ENCODE measurements at regions not wholly inside any gene's neighbourhood (a gene's known extent, or its start where the extent isn't known, plus 50 kb on each side); places are given as distances from the start of the nearest gene placed in this dataset.

- H3K27ac ChIP-seq: no peak overlapping the region
- H3K36me3 ChIP-seq: no peaks in the 10 kb centered on the region
- no peak overlapping the region for H3K4me3 ChIP-seq
- H3K4me1 ChIP-seq (replicated peaks): no peaks in the 10 kb centered on the region
- TF ChIP-seq POLR2AphosphoS5 (IDR thresholded peaks at IDR 0.05) (no peak), POLR2A (IDR thresholded peaks at IDR 0.05) (no peak)
- TF ChIP-seq, protein P1, sequence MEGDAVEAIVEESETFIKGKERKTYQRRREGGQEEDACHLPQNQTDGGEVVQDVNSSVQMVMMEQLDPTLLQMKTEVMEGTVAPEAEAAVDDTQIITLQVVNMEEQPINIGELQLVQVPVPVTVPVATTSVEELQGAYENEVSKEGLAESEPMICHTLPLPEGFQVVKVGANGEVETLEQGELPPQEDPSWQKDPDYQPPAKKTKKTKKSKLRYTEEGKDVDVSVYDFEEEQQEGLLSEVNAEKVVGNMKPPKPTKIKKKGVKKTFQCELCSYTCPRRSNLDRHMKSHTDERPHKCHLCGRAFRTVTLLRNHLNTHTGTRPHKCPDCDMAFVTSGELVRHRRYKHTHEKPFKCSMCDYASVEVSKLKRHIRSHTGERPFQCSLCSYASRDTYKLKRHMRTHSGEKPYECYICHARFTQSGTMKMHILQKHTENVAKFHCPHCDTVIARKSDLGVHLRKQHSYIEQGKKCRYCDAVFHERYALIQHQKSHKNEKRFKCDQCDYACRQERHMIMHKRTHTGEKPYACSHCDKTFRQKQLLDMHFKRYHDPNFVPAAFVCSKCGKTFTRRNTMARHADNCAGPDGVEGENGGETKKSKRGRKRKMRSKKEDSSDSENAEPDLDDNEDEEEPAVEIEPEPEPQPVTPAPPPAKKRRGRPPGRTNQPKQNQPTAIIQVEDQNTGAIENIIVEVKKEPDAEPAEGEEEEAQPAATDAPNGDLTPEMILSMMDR (IDR thresholded peaks at IDR 0.05): no peak
- intact Hi-C loops (cut with DNase I): no loop called here
- no peak for DNase-seq (ENCODE audit: low spot score)
- no peaks in the 10 kb centered on the region for H3K9me3 ChIP-seq
- WGBS: 91% methylated on average over 3 of the region's 3 CpGs
- no peaks in the 10 kb centered on the region for H3K27me3 ChIP-seq (replicated peaks; ENCODE audit: insufficient read depth)
Measured at GRCh38 chr17:5747276-5747675, 163.0 kb upstream of the NLRP1 start.

DNA sequence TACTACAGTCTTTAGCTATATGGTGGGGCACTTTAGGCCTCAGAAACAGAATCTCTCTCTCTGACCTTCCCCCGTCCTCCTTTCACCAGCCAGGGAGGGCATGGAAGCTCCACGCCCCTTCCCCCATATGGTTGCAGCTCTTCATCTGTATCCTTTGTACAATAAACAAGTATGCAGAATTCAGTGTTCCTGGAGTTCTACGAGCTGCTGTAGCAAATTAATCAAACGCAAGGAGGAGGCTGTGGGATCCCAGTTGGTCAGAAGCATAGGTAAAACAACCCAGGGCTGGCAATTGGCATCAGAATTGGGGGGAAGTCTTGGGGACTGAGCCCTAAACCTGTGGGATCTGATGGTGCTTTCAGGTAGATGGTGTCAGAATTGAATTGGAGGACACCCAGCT, 163.7 kb upstream of the NLRP1 start:
- Histone ChIP-seq H3K36me3 (no peaks in the 10 kb centered on the region), H3K27me3 (replicated peaks; ENCODE audit: insufficient read depth) (no peaks in the 10 kb centered on the region), H3K27ac (no peak overlapping the region), H3K4me1 (replicated peaks) (no peaks in the 10 kb centered on the region), H3K4me3 (no peak overlapping the region), H3K9me3 (no peaks in the 10 kb centered on the region)
- DNase-seq (ENCODE audit: low spot score): no peak
- 82% methylated on average over 4 of the region's 4 CpGs for WGBS
- TF ChIP-seq POLR2A (IDR thresholded peaks at IDR 0.05) (no peak), POLR2AphosphoS5 (IDR thresholded peaks at IDR 0.05) (no peak)
- TF ChIP-seq, protein P1 (IDR thresholded peaks at IDR 0.05): no peak
- intact Hi-C loops (cut with DNase I): no loop called here

- TF ChIP-seq POLR2AphosphoS5 (IDR thresholded peaks at IDR 0.05) (no peak), POLR2A (IDR thresholded peaks at IDR 0.05) (no peak)
- TF ChIP-seq, protein P1 (IDR thresholded peaks at IDR 0.05): no peak
- Histone ChIP-seq H3K27ac (no peak overlapping the region), H3K4me3 (no peak overlapping the region), H3K36me3 (no peaks in the 10 kb centered on the region), H3K27me3 (replicated peaks; ENCODE audit: insufficient read depth) (no peaks in the 10 kb centered on the region), H3K4me1 (replicated peaks) (no peaks in the 10 kb centered on the region), H3K9me3 (no peaks in the 10 kb centered on the region)
- no peak for DNase-seq (ENCODE audit: low spot score)
- intact Hi-C loops (cut with DNase I): no loop called here
- WGBS: 90% methylated on average over 2 of the region's 2 CpGs
Measured at GRCh38 chr17:5753421-5753820, 169.1 kb upstream of the NLRP1 start.

DNA sequence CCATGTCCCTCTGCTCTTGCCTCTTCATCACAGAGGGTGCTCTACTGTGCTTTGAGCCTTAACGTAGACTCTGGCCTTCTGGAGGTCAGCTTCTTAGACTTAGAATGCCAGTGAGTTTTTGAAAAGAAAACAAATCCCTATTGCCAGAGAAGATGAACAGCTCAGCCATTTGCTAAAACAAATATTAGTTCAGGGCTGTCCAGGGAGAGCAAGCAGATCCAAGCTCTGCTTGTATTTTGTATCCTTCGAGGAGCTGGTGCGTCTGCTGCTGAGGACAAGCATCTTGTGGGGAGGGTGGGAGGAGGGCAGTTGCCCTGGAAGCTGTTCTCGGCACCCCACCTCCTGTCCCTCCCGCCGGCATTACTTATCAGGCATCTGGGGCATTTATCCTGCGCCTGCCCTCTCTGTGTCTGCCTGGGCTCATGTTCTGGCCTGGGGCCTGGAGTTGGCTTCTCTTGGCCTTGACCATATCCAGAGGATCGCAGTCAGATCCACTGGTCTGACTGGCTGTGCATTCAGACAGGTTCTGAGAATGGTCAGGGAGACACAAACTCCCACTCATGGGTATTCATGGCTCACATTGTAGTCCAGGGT, 173.1 kb upstream of the NLRP1 start:
- Histone ChIP-seq H3K4me1 (replicated peaks) (no peaks in the 10 kb centered on the region), H3K27me3 (replicated peaks; ENCODE audit: insufficient read depth) (no peaks in the 10 kb centered on the region), H3K36me3 (no peaks in the 10 kb centered on the region), H3K27ac (no peak overlapping the region), H3K9me3 (no peaks in the 10 kb centered on the region), H3K4me3 (no peak overlapping the region)
- 34% methylated on average over 8 of the region's 8 CpGs for WGBS
- peak; percentile 8 for DNase-seq (ENCODE audit: low spot score)
- TF ChIP-seq POLR2AphosphoS5 (IDR thresholded peaks at IDR 0.05) (peak; percentile 14), POLR2A (IDR thresholded peaks at IDR 0.05) (no peak)
- intact Hi-C loops (cut with DNase I): no loop called here

DNA sequence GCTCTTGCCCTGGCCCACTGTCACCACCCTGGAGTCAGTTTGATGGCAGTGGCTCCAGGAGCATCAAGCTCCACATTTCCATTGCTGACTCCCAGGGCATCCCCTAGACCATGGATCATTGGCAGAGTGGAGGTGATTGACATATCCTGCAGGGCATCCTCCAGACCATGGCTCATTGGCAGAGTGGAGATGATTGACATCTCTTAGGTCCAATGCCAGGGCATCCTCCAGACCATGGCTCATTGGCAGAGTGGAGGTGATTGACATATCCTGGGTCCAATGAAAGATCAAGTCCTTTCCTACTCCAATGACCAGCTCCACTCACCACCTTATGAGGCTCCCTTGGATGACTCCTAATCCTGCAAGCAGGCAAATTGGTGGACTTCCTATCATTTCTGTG, 174.3 kb upstream of the NLRP1 start:
- DNase-seq (ENCODE audit: low spot score): no peak
- no peaks in the 10 kb centered on the region for H3K4me1 ChIP-seq (replicated peaks)
- TF ChIP-seq, protein P1 (IDR thresholded peaks at IDR 0.05): no peak
- TF ChIP-seq POLR2AphosphoS5 (IDR thresholded peaks at IDR 0.05): no peak
- TF ChIP-seq POLR2A (IDR thresholded peaks at IDR 0.05): no peak
- no peaks in the 10 kb centered on the region for H3K36me3 ChIP-seq
- no peaks in the 10 kb centered on the region for H3K9me3 ChIP-seq
- H3K27ac ChIP-seq: no peak overlapping the region
- intact Hi-C loops (cut with DNase I): no loop called here
- no peaks in the 10 kb centered on the region for H3K27me3 ChIP-seq (replicated peaks; ENCODE audit: insufficient read depth)
- H3K4me3 ChIP-seq: no peak overlapping the region

Measured in prostate gland (tissue), 2 donors.